ENCODE measurements at regions not wholly inside any gene's neighbourhood (a gene's known extent, or its start where the extent isn't known, plus 50 kb on each side); places are given as distances from the start of the nearest gene placed in this dataset.

DNA sequence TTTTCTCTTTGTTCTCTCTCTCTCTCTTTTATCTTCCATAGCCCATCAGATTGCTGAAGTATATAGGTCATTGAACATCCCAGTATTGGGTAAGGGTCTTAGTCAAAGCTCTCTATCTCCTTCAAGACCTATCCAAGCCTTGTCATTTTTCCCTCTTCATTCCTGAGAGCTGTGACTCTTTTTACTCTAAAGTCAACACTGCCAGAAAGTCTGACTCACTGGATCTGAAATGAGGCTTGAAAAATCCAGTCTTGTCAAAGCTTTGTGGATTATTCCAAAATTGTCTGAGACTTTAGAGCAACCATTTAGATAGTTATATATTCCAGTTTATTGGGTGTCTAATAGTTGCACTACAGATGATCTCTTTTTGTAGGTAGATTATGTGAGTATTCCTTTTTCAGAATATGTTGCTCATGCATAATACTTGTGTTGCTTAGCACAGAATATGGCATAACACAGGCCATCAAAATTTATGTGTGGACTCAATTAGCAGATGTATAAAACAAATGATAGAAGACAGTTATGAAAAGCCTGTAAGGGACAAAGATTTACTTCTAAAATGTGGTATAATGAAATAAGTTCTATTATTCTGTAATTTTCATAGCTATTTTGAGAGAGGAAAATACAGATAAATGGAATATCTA is 389.3 kb upstream of the PCDH9 start:
- TF ChIP-seq EZH2 (IDR thresholded peaks at IDR 0.05; ENCODE audit: low read length, missing control alignments) = no peak
- TF ChIP-seq, protein P1, sequence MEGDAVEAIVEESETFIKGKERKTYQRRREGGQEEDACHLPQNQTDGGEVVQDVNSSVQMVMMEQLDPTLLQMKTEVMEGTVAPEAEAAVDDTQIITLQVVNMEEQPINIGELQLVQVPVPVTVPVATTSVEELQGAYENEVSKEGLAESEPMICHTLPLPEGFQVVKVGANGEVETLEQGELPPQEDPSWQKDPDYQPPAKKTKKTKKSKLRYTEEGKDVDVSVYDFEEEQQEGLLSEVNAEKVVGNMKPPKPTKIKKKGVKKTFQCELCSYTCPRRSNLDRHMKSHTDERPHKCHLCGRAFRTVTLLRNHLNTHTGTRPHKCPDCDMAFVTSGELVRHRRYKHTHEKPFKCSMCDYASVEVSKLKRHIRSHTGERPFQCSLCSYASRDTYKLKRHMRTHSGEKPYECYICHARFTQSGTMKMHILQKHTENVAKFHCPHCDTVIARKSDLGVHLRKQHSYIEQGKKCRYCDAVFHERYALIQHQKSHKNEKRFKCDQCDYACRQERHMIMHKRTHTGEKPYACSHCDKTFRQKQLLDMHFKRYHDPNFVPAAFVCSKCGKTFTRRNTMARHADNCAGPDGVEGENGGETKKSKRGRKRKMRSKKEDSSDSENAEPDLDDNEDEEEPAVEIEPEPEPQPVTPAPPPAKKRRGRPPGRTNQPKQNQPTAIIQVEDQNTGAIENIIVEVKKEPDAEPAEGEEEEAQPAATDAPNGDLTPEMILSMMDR (conservative IDR thresholded peaks at IDR 0.05 in 1 of 2, IDR thresholded peaks at IDR 0.05 in 1 of 2; ENCODE audit: low read depth in 1 of 2, low read length in 2 of 2) = no peak

Data from fibroblast of lung (primary cell).